ENCODE measurements at regions not wholly inside any gene's neighbourhood (a gene's known extent, or its start where the extent isn't known, plus 50 kb on each side); places are given as distances from the start of the nearest gene placed in this dataset.
"Not testable (repeated sequence)": the region's sequence is repeated elsewhere in the genome, so short reads cannot be mapped to it uniquely, and the experiment has no call there.

GRCh38 chr18:5732318-5732717, 163.0 kb downstream of the TMEM200C start:
- DNase-seq (ENCODE audit: low spot score in 2 of 2) (no peak), ATAC-seq (no peak)
- Mint-ChIP-seq H3K27ac (no peak overlapping the region), H3K9me3 (peaks cover 0 to 6% of the 10 kb centered on the region in 2 donors), H3K36me3 (no peaks in the 10 kb centered on the region)

- H3K27ac Mint-ChIP-seq = peak overlapping the region in 1 of 2 donors; percentile 75
- H3K9me3 Mint-ChIP-seq = peaks cover 0 to 6% of the 10 kb centered on the region in 2 donors
- H3K36me3 Mint-ChIP-seq = no peaks in the 10 kb centered on the region
- DNase-seq (ENCODE audit: low spot score in 2 of 2) = no peak
- no peak for ATAC-seq
Measured at GRCh38 chr18:5729983-5730699, 165.2 kb downstream of the TMEM200C start.

GRCh38 chr18:5728531-5728930, 166.8 kb downstream of the TMEM200C start:
- DNase-seq (ENCODE audit: low spot score in 2 of 2) (no peak), ATAC-seq (no peak)
- Mint-ChIP-seq H3K27ac (no peak overlapping the region), H3K36me3 (no peaks in the 10 kb centered on the region), H3K9me3 (peaks cover 0 to 6% of the 10 kb centered on the region in 2 donors)

- Mint-ChIP-seq H3K36me3 (no peaks in the 10 kb centered on the region), H3K27ac (no peak overlapping the region), H3K9me3 (no peaks in the 10 kb centered on the region)
- DNase-seq (ENCODE audit: low spot score in 2 of 2) = no peak
- ATAC-seq = no peak
Measured at GRCh38 chr18:5726011-5726410, 169.3 kb downstream of the TMEM200C start.

GRCh38 chr18:5721924-5722323, 173.4 kb downstream of the TMEM200C start:
- no peak for DNase-seq (ENCODE audit: low spot score in 2 of 2)
- no peaks in the 10 kb centered on the region for H3K36me3 Mint-ChIP-seq
- H3K27ac Mint-ChIP-seq = no peak overlapping the region
- ATAC-seq = no peak
- H3K9me3 Mint-ChIP-seq = no peaks in the 10 kb centered on the region

GRCh38 chr18:5720132-5720531, 175.2 kb downstream of the TMEM200C start:
- Mint-ChIP-seq H3K27ac (no peak overlapping the region), H3K36me3 (no peaks in the 10 kb centered on the region), H3K9me3 (no peaks in the 10 kb centered on the region)
- ATAC-seq (no peak), DNase-seq (ENCODE audit: low spot score in 2 of 2) (no peak)

- no peak for DNase-seq (ENCODE audit: low spot score in 2 of 2)
- H3K27ac Mint-ChIP-seq = no peak overlapping the region
- no peaks in the 10 kb centered on the region for H3K36me3 Mint-ChIP-seq
- no peaks in the 10 kb centered on the region for H3K9me3 Mint-ChIP-seq
- no peak for ATAC-seq
Measured at GRCh38 chr18:5717256-5717655, 173.5 kb upstream of the EPB41L3 start.

- Mint-ChIP-seq H3K9me3 (no peaks in the 10 kb centered on the region), H3K27ac (no peak overlapping the region), H3K36me3 (no peaks in the 10 kb centered on the region)
- no peak for ATAC-seq
- no peak for DNase-seq (ENCODE audit: low spot score in 2 of 2)
Measured at GRCh38 chr18:5710676-5711075, 166.9 kb upstream of the EPB41L3 start.

- Mint-ChIP-seq H3K9me3 (no peaks in the 10 kb centered on the region), H3K27ac (no peak overlapping the region), H3K36me3 (no peaks in the 10 kb centered on the region)
- DNase-seq (ENCODE audit: low spot score in 2 of 2) (no peak), ATAC-seq (no peak)
Measured at GRCh38 chr18:5710235-5710634, 166.4 kb upstream of the EPB41L3 start.

- DNase-seq (ENCODE audit: low spot score in 2 of 2) (no peak), ATAC-seq (no peak)
- Mint-ChIP-seq H3K9me3 (no peaks in the 10 kb centered on the region), H3K36me3 (no peaks in the 10 kb centered on the region), H3K27ac (no peak overlapping the region)
Measured at GRCh38 chr18:5709476-5710095, 165.8 kb upstream of the EPB41L3 start.

GRCh38 chr18:5707586-5707985, 163.8 kb upstream of the EPB41L3 start:
- no peaks in the 10 kb centered on the region for H3K36me3 Mint-ChIP-seq
- H3K9me3 Mint-ChIP-seq = no peaks in the 10 kb centered on the region
- ATAC-seq (no peak), DNase-seq (ENCODE audit: low spot score in 2 of 2) (no peak)
- H3K27ac Mint-ChIP-seq = no peak overlapping the region

GRCh38 chr18:5705393-5705792, 161.6 kb upstream of the EPB41L3 start:
- ATAC-seq (no peak), DNase-seq (ENCODE audit: low spot score in 2 of 2) (no peak)
- Mint-ChIP-seq H3K27ac (no peak overlapping the region), H3K36me3 (no peaks in the 10 kb centered on the region), H3K9me3 (no peaks in the 10 kb centered on the region)

GRCh38 chr18:5704847-5705246, 161.1 kb upstream of the EPB41L3 start:
- no peak for ATAC-seq
- no peak overlapping the region for H3K27ac Mint-ChIP-seq
- no peaks in the 10 kb centered on the region for H3K36me3 Mint-ChIP-seq

GRCh38 chr18:5702016-5702415, 158.2 kb upstream of the EPB41L3 start:
- H3K27ac Mint-ChIP-seq; H3K36me3 Mint-ChIP-seq; H3K9me3 Mint-ChIP-seq; ATAC-seq; DNase-seq (ENCODE audit: low spot score in 2 of 2): not testable (repeated sequence)

More at GRCh38 chr18:5704847-5705246, 161.1 kb upstream of the EPB41L3 start:
- H3K9me3 Mint-ChIP-seq = no peaks in the 10 kb centered on the region
- DNase-seq (ENCODE audit: low spot score in 2 of 2) = no peak

GRCh38 chr18:5693699-5694294, 150.0 kb upstream of the EPB41L3 start:
- Mint-ChIP-seq H3K9me3 (peaks cover 0 to 15% of the 10 kb centered on the region in 2 donors), H3K36me3 (no peaks in the 10 kb centered on the region), H3K27ac (no peak overlapping the region)
- ATAC-seq = no peak
- no peak for DNase-seq (ENCODE audit: low spot score in 2 of 2)

- Mint-ChIP-seq H3K27ac (no peak overlapping the region), H3K36me3 (no peaks in the 10 kb centered on the region), H3K9me3 (no peaks in the 10 kb centered on the region)
- ATAC-seq = no peak
- no peak for DNase-seq (ENCODE audit: low spot score in 2 of 2)
Measured at GRCh38 chr18:5678779-5679406, 135.1 kb upstream of the EPB41L3 start.

GRCh38 chr18:5678278-5678677, 134.5 kb upstream of the EPB41L3 start:
- no peaks in the 10 kb centered on the region for H3K9me3 Mint-ChIP-seq
- DNase-seq (ENCODE audit: low spot score in 2 of 2) (no peak), ATAC-seq (no peak)
- no peaks in the 10 kb centered on the region for H3K36me3 Mint-ChIP-seq
- no peak overlapping the region for H3K27ac Mint-ChIP-seq
